HG03045 (cell line): ENCODE measurements at regions not wholly inside any gene's neighbourhood (a gene's known extent, or its start where the extent isn't known, plus 50 kb on each side); places are given as distances from the start of the nearest gene placed in this dataset.
A peak's percentile ranks its signal among the peaks of the same experiment; 100 is the strongest.
"Not testable (repeated sequence)": the region's sequence is repeated elsewhere in the genome, so short reads cannot be mapped to it uniquely, and the experiment has no call there.

ENCODE experiments used
- ATAC-seq: cut with Tn5 transposase; IDR thresholded peaks from one replicate; pipeline ENCODE4 v1.9.1; 2021; ENCODE audit warnings: mild to moderate bottlenecking, moderate library complexity; ENCODE audit not compliant: unreplicated experiment

DNA sequence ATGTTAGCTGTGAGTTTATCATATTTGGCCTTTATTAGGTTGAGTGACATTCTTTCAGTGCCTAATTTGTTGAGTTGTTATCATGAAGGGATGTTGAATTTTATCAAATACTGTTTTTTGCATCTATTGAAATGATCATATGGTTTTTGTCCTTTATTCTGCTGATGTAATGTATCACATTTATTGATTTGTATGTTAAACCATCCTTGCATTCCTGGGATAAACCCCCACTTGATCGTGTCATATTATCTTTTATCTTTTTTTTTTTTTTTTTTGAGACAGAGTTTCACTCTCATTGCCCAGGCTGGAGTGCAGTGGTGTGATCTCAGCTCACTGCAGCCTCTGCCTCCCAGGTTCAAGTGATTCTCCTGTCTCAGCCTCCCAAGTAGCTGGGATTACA is 51.9 kb upstream of the MFGE8 start:
- ATAC-seq = not testable (repeated sequence)

DNA sequence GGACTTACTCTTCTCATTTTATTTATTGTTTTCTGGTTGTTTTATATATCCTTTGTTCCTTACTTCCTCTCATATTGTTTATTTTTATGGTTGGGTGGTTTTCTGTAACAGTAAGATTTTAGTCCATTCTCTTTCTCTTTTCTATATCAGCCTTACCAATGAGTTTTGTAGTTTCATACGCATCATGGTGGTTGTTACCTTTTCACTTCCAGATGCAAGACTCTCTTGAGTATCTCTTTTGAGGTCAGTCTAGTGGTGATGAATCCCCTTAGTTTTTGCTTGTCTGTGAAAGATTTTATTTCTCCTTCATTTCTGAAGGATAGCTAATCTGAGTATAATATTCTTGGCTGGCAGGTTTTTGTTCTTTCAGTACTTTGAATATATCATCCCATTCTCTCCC is 57.1 kb upstream of the MFGE8 start:
- ATAC-seq = no peak

DNA sequence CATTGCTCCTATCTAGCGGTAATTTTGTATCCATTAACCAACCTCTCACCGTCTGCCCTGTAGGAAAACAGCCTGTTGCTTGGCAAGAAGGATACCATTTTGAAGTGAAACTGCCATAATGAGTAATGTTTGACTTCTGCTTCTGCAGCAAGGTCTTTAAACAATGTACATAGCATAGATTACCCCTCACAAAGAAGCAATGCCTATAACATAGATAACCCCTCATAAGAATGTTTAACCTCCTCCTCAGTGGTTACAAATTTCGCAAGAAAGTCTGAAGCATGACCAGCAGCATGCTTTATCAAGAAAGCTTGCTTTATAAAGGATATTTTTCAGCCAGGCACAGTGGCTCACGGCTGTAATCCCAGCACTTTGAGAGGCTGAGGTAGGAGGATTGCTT is 61.2 kb upstream of the MFGE8 start:
- no peak for ATAC-seq

DNA sequence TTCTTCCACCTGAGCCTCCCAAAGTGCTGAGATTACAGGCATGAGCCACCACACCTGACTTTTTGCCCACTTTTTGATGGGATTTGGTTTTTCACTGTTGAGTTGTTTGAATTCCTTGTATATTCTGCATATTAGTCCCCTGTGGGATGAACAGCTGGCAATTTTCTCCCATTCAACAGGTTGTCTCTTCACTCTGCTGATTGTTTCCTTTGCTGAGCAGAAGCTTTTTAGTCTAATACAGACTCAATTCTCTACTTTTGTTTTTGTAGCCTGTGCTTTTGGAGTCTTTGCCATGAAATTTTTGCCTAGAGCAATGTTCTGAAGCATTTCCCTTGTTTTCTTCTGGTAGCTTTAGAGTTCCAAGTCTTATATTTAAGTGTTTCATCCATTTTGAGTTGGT is 62.7 kb upstream of the MFGE8 start:
- no peak for ATAC-seq

DNA sequence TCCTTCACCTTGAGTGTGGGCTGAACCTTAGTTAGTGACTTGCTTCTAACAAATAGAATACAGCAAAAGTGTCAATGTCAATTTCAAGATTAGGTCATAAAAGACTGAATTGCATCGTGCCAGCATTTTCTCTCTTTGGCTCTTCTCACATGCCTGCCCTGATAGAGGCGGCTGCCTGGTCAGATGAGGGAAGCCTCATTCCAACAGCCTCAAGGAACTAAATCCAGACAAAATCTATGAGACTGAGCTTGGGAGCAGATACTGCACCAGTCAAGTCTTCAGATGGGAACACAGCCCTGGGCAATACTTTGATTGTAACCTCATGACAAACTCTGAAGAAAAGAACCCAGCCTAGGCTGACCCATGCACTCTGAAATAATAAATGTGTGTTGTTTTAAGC is 63.5 kb upstream of the MFGE8 start:
- ATAC-seq = no peak

DNA sequence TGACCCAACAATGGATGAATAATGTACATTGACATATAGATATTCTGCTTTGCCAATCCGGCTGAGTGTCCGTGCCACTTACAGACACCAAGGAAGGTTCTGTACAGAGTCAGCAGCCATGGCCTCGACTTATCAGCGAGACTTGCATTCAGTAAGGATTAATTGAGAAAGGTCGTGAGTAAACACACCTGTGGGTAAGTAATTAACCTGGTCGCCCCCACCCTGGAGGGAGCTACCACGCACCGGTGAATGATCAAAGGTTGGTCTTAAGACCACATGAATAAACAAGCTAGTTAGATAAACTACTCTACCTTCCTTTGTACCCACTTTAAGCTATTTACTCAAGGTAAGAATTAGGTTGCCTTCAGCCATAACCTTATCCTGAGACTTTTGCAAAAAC is 66.5 kb upstream of the MFGE8 start:
- ATAC-seq = no peak

DNA sequence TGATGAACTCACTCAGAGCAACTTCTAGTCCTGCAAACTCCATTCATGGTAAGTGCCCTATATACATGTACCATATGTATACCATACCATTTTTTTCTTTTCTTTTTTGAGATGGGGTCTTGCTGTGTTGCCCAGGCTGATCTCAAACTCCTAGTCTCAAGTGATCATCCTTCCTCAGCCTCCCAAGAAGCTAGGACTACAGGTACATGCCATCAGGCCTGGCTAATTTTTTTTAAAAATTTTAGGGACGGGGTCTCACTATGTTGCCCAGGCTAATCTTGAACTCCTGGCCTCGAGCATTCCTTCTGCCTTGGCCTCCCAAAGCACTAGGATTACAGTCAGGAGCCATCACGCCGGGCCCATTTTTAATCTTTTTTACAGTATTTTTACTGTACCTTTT is 67.3 kb upstream of the MFGE8 start:
- no peak for ATAC-seq

DNA sequence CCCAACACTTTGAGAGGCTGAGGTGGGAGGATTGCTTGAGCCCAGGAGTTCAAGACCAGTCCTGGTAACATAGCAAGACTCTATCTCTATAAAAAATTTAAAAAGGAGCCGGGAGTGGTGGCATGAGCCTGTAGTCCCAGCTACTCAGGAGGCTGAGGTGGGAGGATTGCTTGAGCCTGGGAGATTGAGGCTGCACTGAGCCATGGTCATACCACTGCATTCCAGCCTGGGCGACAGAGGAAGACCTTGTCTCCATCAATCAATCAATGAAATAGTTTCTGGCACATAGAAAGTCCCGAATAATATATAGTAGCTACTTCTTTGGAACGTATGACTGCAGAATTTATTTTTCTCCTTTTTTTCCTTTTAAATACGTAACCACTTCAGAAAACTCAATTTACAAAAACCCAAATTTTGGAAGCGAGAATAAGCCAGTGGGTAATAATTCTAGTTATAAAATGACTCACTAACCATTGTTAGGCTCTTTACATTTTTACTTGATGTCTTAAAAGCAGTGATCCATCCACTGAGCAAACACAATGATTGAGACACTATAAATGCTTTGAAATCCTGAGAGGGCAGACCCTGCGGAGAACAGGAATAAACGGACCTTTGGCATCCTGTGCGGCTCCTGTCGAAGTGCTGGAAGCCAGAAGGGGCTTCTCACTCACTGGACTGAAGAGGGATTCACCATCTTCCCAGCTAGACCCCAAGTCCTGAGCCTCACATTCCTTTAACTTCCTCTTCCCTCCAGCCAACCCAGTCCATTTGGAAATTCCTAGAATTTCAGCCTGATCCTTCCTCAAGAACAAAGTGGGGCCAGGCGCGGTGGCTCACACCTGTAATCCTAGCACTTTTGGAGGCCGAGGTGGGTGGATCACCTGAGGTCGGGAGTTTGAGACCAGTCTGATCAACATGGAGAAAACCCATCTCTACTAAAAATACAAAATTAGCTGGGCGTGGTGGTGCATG is 68.4 kb upstream of the MFGE8 start:
- no peak for ATAC-seq

DNA sequence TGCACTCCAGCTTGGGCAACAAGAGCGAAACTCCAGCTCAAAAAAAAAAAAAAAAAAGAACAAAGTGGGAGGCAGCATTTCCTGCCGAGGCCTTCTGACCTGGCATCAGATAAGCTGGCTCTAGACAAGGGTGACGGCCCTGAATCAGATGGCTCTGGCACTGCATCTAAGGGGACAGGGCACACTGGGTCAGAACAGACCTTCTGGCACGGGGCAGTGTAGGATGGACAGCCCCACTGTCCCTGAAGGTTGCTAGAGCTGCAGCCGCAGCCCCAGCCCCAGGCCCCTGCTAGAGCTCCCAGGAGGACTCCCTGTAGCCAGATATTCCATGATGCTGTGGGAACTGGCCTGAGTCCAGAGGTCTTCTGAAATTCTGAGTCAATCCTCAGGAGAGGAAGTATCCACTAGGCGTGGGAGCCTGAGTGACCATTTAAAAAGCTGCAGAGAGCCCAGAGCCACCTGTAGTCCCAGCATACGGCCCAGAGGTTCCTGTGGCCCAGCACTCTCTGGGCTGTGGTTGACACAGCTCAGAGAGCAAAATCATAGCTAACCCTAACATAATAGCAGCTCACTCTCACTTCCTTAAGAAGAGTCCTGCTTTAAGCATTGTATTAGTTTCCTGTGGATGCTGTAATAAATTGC is 69.2 kb upstream of the MFGE8 start:
- ATAC-seq = peak; percentile 91

DNA sequence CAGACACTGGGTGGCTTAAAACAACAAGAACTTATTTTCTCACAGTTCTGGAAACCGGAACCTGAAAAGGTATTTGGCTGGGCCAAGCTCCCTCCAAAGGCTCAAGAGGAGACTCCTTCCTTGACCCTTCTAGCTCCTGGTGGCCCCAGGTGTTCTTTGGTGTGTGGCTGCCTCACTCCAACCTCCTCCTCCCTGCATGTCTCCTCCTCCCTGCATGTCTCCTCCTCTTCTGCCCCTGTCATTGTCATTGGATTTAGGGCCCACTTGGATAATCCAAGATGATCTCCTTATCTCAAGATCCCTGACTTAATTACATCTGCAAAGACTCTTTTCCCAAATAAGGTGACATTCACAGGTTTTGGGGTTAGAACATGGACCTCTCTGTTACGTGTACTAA is 69.8 kb upstream of the MFGE8 start:
- no peak for ATAC-seq

DNA sequence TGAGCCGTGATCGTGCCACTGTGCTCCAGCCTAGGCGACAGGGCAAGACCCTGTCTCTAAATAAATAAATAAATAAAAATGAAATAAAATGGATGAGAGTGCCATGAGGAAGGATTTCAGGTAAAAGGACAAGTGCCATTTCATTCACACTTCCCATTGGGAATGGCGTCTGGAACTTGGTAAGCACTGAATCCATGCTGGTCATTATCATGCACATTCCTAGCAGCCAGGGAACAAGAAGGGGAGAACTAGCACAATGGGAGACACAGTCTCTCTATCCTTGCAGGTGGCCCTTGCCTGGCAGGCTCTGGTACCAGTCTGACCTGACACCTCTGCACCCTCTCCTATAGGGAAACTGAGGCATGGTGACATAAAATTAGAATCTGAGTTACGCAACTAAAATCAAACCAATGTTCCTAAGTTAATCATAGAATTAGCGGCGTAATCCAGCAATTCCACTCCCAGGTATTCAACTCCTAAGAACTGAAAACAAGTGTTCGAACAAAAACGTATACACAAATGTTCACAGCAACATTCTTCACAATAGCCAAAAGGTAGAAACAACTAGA is 70.8 kb upstream of the MFGE8 start:
- ATAC-seq = no peak

DNA sequence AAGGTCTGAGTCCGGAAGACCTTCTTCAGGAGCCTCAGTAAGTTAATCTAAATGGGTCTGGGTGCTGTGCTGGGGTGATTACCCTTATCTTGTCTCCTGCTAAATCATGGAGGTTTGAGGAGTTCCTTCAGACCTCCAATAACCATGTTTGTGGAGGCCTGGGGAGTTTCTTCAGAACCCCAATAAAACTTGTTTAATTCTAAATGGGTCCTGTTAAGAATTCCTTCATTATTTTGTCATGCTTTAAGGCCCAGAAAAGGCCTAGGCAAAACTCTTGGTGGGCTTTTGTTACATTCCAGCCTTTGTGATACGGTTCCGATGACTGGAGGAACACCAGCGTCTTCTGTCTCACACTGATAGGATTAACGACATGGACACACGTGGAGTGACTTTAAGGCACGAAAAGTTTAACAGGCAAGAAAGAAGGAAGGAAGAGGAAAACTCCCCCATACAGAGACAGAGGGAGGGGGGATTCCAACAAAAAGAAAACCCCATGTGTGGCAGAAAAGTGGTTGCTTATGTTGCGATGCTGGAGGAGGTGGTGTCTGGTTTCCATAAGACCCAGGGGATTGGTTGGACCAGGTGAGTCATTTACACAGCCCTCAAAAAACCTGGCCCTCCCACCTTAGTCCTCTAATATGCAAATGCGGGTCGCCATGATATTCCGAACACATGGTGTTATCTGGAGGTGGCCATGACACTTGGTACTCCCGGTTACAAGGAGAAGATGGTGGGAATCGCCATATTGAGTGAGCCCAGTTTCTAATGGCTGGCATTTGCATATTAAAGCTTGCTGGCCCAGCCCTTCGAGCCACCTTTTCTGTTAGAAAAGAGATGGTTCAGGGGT is 72.6 kb upstream of the MFGE8 start:
- no peak for ATAC-seq

DNA sequence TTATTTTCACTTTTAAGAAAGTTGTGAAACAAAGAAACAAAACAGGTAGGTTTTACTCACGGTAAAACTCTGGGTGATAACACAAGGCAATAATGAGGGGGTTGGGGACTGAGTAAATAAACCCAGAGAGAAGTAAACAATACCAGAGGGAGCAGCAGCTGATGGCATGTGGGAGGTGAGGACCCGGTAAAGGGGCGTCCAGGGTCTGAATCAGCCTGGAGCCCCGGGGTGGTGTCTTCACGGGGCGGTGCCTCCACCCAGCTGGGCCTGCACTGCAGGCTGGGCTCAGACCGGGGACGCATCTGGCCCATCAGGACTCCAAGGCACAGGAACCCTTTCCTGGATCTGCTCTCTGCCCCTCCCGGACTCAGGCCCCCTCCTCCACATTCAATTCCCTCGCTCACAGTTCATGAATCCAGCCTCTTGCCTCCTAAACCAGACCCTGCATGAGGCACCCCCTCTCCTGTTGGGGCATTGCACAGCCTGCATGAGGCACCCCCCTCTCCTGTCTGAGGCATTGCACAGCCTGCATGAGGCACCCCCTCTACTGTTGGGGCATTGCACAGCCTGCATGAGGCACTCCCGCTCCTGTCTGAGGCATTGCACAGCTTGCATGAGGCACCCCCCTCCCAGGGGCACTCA is 73.9 kb upstream of the MFGE8 start:
- no peak for ATAC-seq

DNA sequence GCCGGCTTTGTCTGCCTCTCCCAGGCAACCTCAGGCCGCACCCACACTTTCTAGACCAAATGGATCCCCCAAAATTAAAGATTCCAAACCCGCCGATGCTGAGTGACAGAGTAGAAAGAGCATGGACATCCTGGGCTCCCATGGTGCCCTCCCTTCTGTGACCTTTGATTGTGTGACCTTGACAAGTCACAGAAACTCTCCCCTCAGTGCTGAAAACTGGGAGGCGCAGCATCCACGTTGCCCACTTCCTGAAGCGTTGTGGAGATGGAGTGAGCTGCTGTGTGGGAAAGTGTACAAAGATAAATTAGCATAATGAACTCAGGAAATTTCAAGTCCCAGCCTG is 74.4 kb upstream of the MFGE8 start:
- ATAC-seq = no peak

DNA sequence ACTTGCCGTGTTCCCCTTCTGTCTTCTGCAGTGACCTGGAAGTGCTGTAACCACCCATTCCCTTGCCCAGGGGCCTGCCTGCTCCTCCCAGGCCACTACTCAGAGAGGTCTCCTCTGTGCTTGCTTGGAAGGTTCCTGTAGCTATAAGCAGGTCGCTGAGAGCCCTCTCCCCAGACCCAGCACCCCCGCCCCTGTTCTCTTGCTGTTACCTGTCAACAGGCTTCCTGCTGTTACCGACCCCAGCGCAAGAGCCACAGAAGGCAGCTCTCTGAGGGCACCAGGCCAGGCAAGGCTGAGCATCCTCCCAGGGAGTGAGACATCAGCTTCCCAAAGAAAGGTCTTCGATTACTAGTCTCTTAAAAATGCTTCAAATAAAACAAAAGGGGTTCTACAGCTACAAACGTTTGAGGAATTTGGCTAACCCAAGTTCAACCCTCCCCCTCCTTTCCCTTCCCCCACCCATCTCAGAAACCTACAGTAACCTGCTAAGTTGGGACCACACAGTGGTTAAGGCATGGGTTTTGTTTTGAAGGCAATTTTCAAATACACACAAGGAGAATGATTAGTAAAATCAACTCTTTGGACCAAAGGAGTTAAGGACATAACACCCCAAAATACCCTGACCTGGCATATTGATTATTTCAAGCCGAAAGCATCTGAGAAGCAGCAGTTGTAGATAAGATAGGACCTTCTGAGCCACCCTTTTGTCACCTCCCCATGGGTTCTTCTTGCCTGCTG is 74.9 kb upstream of the MFGE8 start:
- no peak for ATAC-seq

DNA sequence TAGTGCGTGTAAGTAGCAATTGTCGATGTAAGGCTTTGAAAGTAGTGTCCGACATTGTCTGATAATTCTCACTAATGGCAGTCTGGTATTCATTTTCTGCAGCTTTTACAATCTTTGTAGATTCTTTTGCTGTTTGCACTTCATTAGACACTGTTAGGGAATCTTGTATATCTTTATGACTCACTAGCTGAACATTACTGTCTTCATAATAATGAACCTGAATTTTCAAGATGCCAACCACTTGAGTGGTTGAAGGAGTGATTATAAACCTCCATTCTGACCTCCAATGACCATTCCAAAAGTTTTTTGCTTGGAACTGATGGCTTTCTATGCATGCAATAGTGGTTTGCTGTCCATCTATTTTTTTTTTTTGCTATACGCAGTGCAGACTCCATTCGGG is 76.4 kb upstream of the MFGE8 start:
- no peak for ATAC-seq

DNA sequence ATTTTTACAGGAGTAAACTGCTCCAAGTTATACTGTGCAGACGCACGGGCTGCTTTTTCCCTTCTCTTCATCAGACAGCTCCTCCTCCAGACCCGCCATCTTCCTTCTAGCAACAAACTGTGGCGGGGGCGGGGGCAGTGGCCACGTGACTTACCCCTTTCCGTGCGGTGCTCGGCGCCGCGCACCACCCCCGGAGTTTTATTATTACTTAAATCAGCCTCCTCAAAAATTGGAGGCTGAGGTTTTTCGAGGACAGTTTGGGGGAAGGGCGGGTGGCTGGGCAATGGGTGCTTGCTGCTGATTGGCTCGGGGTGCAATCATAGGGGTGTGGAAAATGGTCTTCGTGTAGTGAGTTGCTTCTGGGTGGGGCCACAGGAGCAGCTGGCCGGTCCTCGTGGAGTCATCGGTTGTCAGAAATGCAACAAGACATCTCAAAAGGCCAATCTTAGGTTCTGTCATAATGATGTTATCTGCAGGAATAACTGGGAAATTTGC is 77.1 kb upstream of the MFGE8 start:
- ATAC-seq = no peak

DNA sequence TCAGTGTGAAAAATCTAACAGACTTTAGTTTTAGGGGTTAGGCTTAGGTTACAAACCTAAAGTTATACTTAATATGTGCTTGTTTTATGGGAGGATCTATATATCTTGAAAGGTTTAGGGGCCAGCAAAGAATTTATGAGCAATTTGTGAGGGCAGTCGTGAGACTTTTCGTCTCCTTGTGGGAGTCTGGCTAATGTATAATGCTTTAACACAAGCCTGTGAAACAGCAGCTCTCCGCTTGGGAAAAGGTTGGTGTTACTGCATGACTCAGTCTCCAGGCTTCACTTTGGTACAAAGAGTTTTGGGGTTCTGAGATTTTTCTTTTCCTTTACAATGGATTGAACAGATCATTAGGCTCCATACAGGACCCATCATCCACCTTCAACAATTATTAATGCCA is 79.0 kb upstream of the MFGE8 start:
- no peak for ATAC-seq

DNA sequence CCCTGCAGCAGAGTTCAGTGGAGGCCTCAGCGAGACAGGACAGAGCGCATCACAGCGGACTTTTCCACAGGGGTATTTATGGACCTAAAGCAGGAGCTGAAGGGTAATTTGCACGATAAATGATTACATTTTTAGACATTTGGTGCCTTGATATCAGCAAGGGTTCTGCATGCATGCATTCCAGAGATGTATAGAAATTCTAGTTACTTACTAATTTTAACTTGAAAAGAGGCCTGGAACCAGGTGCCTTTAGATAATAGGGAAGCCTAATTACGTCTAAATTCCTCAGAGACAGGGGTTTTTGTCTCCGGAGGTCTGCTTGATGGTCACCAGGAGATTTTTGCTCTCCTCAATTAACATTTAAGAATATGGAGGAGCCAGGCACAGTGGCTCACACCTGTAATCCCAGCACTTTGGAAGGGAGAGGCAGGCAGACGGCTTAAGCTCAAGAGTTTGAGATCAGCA is 79.8 kb upstream of the MFGE8 start:
- no peak for ATAC-seq

DNA sequence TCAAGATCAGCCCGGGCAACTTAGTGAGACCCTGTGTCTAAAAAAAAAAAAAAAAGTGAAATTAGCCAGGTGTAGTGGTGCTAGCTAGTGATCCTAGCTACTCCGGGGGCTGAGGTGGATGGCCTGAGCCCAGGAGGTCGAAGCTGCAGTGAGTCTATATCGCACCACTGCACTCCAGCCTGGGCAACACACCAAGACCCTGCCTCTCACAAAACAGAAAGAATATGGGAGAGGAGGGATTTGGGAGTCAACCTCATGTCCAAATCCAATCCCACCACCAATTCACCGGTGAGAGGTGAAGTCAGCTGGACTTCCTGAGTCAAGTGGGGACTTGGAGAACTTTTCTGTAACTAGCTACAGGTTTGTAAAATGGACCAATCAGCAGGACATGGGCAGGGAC is 80.5 kb upstream of the MFGE8 start:
- no peak for ATAC-seq
